Heart right ventricle (tissue), 16 donors: ENCODE measurements at regions not wholly inside any gene's neighbourhood (a gene's known extent, or its start where the extent isn't known, plus 50 kb on each side); places are given as distances from the start of the nearest gene placed in this dataset.

Source experiments
- ATAC-seq, 8 donors: fragments of 200-7000 bp; cut with Tn5 transposase; one replicate each; pipeline ENCODE4 v1.9.1; 2020; ENCODE audit warnings: mild to moderate bottlenecking in 8 of 8, moderate library complexity in 8 of 8, moderate number of reproducible peaks in 1 of 8
- DNase-seq, 2 donors: peaks; one replicate each; pipeline ENCODE4 v3.0.0-alpha.2; 2020
- H3K27ac ChIP-seq, 10 donors: fragments of 200-600 bp; sonication (generic) in 2 of 10; one replicate each; pipeline versions ENCODE4 v1.5.0 to v1.8.0; 2020 to 2022; ENCODE audit warnings: mild to moderate bottlenecking in 3 of 10
- H3K27me3 ChIP-seq, 7 donors: fragments of 200-600 bp; one replicate each; pipeline ENCODE4 v1.8.0; 2021 to 2022; ENCODE audit warnings: mild to moderate bottlenecking in 2 of 7
- H3K36me3 ChIP-seq, 9 donors: fragments of 200-600 bp; sonication (generic) in 1 of 9; one replicate each; pipeline versions ENCODE4 v1.5.0 to v1.8.0; 2020 to 2022; ENCODE audit warnings: mild to moderate bottlenecking in 2 of 9
- H3K4me1 ChIP-seq, 9 donors: fragments of 200-600 bp; sonication (generic) in 1 of 9; one replicate each; pipeline versions ENCODE4 v1.5.0 to v1.8.0; 2020 to 2022; ENCODE audit warnings: mild to moderate bottlenecking in 4 of 9
- H3K4me3 ChIP-seq, 10 donors: fragments of 200-600 bp; sonication (generic) in 2 of 10; one replicate each; pipeline versions ENCODE4 v1.5.0 to v1.8.0; 2020 to 2022; ENCODE audit warnings: mild to moderate bottlenecking in 7 of 10, moderate library complexity in 2 of 10
- H3K9me3 ChIP-seq, 11 donors: fragments of 200-600 bp in 10 of 11; sonication (generic) in 2 of 11; one replicate each; pipeline versions ENCODE4 v1.5.0 to v1.8.0; 2013 to 2022; ENCODE audit warnings: mild to moderate bottlenecking in 2 of 11, control low read depth in 1 of 11, moderate library complexity in 1 of 11
- CTCF ChIP-seq, 9 donors: fragments of 200-600 bp; sonication (generic) in 2 of 9; IDR thresholded peaks; one replicate each; pipeline versions ENCODE4 v1.5.0 to v1.8.0; 2021 to 2022; ENCODE audit warnings: antibody characterized with exemption in 9 of 9, mild to moderate bottlenecking in 5 of 9, moderate library complexity in 1 of 9
- WGBS, 2 donors: extraction: QIAGEN DNeasy Blood & Tissue Kit; methylation state at CpG; one replicate each; pipeline ENCODE4 v1.1.7; 2013; ENCODE audit warnings: inconsistent platforms in 1 of 2; 5-methylcytosine and 5-hydroxymethylcytosine counted together
- intact Hi-C, 10 donors: fragments of 100-400 bp; cut with DNase I; formaldehyde crosslinking; loops; one replicate each; pipeline versions ENCODE4 v1.11.1 to v1.14.2; 2022
- donor health status: Arrhythmogenic right ventricular cardiomyopathy.
- donor health status: ischemic (EF 13 %, LVEDD 7.1; RV severe dilation, severe dysfunction).
- donor health status: healthy with polysubstance abuse.
- donor health status: DM: no; HTN: yes; CAD: no.
- donor health status: DM: no; HTN: no; CAD: no.
- donor health status: ischemic (EF 25% LVEDD 6.9; RV normal size, moderate dysfunction).
- donor health status: ischemic (EF 25% LVEDD 5.7; RV mildly dilated, moderate dysfunction).
- donor health status: healthy.
- donor health status: DM: yes; HTN: yes; CAD: no.
- donor health status: Ischemic cardiomyopathy.
- donor health status: ischemic (EF 35%, LVEDD 5.7; RV mildly dilated, moderate dysfunction).
- donor health status: nonischemic (EF 11% LVEDD 7.7; RV severe dilation, severe dysfunction).
- donor health status: DM: yes; HTN: yes; CAD: no.
- donor health status: PGD.
- donor health status: ischemic (EF 29% LVEDD 5.4; RV normal size, mild dysfunction).
- donor health status: nonischemic (EF 23%, LVEDD 6.1; RV moderate dilation, normal function).

- 81 to 93% methylated on average over 2 of the region's 2 CpGs for WGBS, 2 donors
- Histone ChIP-seq H3K27me3 (no peaks in the 10 kb centered on the region), H3K36me3 (no peaks in the 10 kb centered on the region), H3K27ac (no peak overlapping the region), H3K9me3 (no peaks in the 10 kb centered on the region), H3K4me3 (no peak overlapping the region), H3K4me1 (peaks cover 0 to 30% (median 5%) of the 10 kb centered on the region in 9 donors)
- intact Hi-C loops, result no loop called here
- DNase-seq (no peak), ATAC-seq (no peak)
- no peak for TF ChIP-seq CTCF (IDR thresholded peaks at IDR 0.05)
Observed at GRCh38 chr3:152208439-152208838, 60.3 kb upstream of the MBNL1 start.

DNA sequence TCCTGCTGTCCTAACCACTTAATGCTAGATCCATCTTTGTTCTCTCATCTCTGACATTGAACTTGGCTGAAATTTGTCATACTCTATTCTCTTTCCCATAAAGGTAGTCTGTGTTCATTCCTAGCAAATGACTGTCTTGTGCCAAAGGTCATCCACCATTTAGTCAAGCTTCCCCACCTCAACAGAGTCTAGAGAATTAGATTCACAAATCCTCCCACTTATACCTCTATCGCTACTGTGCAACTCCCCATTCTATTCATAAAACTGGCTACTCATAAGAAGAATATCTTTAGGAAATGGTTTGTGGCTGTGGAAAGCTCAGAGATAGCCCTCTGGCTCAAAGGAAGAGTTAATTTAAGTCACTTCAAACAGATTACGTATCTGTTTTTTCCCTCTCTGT is 59.7 kb upstream of the MBNL1 start:
- no peak for TF ChIP-seq CTCF (IDR thresholded peaks at IDR 0.05)
- no peaks in the 10 kb centered on the region for H3K9me3 ChIP-seq
- DNase-seq (no peak), ATAC-seq (no peak)
- no peak overlapping the region for H3K27ac ChIP-seq
- H3K4me1 ChIP-seq, result peaks cover 0 to 30% (median under 1%) of the 10 kb centered on the region in 9 donors
- no peak overlapping the region for H3K4me3 ChIP-seq
- H3K27me3 ChIP-seq, result no peaks in the 10 kb centered on the region
- WGBS, 2 donors, result 95% methylated on average over 2 of the region's 2 CpGs
- intact Hi-C loops, result no loop called here
- no peaks in the 10 kb centered on the region for H3K36me3 ChIP-seq

- TF ChIP-seq CTCF (IDR thresholded peaks at IDR 0.05), result no peak
- Histone ChIP-seq H3K27ac (no peak overlapping the region), H3K4me1 (peaks cover 0 to 28% (median 0%) of the 10 kb centered on the region in 9 donors), H3K9me3 (no peaks in the 10 kb centered on the region), H3K4me3 (no peak overlapping the region), H3K27me3 (no peaks in the 10 kb centered on the region), H3K36me3 (no peaks in the 10 kb centered on the region)
- ATAC-seq (no peak), DNase-seq (no peak)
- intact Hi-C loops, result no loop called here
- 96 to 98% methylated on average over 5 of the region's 5 CpGs for WGBS, 2 donors
Observed at GRCh38 chr3:152209776-152210175, 59.0 kb upstream of the MBNL1 start.

GRCh38 chr3:152210697-152211096 is 58.0 kb upstream of the MBNL1 start:
- DNase-seq (no peak), ATAC-seq (no peak)
- 79 to 84% methylated on average over 2 of the region's 2 CpGs for WGBS, 2 donors
- H3K27ac ChIP-seq, result no peak overlapping the region
- peaks cover 0 to 22% (median 0%) of the 10 kb centered on the region in 9 donors for H3K4me1 ChIP-seq
- no peak for TF ChIP-seq CTCF (IDR thresholded peaks at IDR 0.05)
- H3K36me3 ChIP-seq, result no peaks in the 10 kb centered on the region
- H3K9me3 ChIP-seq, result no peaks in the 10 kb centered on the region
- H3K27me3 ChIP-seq, result no peaks in the 10 kb centered on the region
- intact Hi-C loops, result no loop called here
- no peak overlapping the region for H3K4me3 ChIP-seq

DNA sequence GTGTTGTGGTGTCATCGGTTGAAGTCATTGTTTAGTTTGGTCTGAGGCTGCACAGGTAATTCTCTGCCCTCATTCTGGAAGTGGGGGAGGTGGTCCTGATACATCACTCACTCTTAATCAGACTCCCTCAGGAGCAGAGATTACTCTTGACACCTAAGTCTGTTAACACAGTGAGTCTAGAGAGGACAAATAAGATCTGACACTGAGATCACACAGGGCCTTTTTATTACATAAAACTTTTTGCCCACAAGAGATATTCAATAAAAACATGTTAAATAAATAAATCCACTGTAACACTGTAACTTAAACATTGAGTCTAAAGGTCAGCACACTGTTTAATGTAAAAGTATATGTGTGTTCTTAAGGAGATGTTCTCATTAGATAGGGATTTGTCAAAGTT is 57.1 kb upstream of the MBNL1 start:
- intact Hi-C loops, result no loop called here
- no peak overlapping the region for H3K4me3 ChIP-seq
- H3K36me3 ChIP-seq, result no peaks in the 10 kb centered on the region
- 84 to 90% methylated on average over 1 of the region's 1 CpG for WGBS, 2 donors
- DNase-seq (no peak), ATAC-seq (no peak)
- H3K9me3 ChIP-seq, result no peaks in the 10 kb centered on the region
- no peak overlapping the region for H3K27ac ChIP-seq
- no peak for TF ChIP-seq CTCF (IDR thresholded peaks at IDR 0.05)
- H3K4me1 ChIP-seq, result peaks cover 0 to 16% (median 0%) of the 10 kb centered on the region in 9 donors
- no peaks in the 10 kb centered on the region for H3K27me3 ChIP-seq
